ENCODE measurements at regions not wholly inside any gene's neighbourhood (a gene's known extent, or its start where the extent isn't known, plus 50 kb on each side); places are given as distances from the start of the nearest gene placed in this dataset.
"Not testable (repeated sequence)": the region's sequence is repeated elsewhere in the genome, so short reads cannot be mapped to it uniquely, and the experiment has no call there.

DNA sequence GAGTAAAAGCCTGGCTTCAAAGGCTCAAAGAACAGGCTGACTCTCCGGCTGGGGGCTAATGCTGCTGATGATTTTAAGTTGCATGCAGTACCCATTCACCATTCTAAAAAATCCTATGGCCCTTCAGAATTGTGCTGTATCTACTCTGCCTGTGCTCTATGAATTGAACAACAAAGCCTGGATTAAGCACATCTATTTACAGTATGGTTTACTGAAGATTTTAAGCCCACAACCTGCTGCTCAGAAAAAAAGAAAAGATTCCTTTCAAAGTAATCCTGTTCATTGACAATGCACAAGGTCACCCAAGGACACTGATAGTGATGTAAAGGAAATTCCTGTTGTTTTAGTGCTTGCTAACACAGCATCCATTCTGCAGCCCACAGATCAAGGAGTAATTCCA lies 84.9 kb upstream of the SFRP2 start:
- DNase-seq (ENCODE audit: low read depth in 3 of 3, low spot score in 1 of 3): no peak

DNA sequence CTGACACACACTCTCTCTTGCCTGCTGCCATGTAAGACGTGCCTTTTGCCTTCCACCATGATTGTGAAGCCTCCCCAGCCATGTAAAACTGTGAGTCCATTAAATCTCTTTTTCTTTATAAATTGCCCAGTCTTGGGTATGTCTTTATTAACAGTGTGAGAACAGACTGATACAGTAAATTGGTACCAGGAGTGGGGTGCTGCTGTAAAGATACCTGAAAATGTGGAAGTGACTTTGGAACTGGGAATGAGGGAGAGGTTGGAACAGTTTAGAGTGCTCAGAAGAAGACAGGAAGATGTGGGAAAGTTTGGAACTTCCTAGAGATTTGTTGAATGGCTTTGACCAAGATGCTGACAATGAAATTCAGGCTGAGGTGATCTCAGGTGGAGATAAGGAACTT lies 77.9 kb upstream of the SFRP2 start:
- DNase-seq (ENCODE audit: low read depth in 3 of 3, low spot score in 1 of 3): not testable (repeated sequence)

DNA sequence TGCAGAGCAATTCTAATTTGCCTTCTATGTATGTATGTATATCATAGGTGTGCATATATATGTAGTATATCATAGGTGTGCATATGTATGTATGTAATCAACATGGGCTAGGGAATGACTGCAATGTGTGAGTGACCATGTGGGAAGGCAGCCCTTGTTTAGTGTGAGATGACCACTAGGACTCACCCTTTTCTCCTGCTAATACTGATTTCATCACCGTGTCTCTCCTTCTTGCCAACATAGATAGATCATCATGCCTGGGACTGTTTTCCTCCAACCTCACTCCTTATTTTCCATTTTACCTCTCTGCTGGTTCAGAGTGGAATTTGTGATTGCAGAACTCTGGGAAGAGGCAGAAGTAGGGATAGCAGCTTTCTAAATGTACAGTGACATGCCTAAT lies 63.6 kb upstream of the SFRP2 start:
- DNase-seq (ENCODE audit: low read depth in 3 of 3, low spot score in 1 of 3): no peak

DNA sequence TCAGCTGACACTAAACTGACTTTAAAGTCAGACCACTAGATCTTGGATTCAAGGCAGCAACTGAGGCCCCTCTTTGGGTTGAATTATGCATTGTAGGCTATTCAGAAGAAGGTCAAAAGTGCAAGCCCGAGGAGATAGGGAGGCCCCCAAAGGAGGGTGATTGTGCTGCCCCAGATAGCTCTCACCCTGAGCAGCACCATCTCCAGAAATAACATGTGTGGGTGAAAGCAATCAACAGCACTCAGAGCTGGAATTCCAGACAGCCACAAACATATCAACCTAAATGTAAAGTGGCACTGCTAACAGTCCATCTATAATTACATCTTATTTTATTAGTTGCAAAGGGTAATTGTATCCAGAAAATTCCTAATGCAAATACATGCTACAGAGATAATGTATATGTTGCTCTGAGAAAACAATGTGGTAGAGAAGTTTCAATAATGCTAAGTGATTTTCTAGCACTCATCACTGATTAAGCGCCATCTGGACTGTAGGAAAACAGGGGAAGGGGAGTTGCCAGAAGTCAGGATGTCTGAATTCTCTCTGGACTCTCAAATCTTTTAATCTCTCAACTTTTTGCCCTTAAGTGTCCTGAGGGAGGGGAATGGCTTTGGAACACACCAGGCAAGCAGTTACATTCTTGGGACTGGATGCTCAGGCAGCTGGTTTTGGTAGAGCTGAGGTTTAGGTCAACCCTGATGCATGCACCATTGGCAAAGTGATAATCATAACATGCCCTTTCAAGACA lies 61.8 kb upstream of the SFRP2 start:
- DNase-seq (ENCODE audit: low read depth in 3 of 3, low spot score in 1 of 3): no peak

DNA sequence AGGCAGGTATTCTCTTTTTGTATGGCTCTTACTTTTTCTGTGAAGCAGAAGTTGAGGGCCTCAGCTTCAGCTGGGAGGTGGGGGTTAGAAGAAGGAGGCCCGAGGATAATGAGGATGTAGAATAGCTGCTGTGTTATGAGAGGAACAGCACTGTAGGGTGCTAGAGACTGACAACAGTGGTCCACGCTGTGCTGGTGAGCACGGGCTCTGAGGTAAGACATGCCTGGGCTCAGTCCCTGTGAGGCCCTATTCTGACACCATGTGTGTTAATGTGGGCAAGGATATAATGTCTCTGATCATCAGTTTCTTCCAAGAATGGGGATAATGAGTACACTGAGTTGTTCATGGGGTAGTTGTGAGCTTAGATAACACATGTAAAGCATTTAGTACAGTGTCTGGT lies 55.3 kb upstream of the SFRP2 start:
- DNase-seq (ENCODE audit: low read depth in 3 of 3, low spot score in 1 of 3): no peak
